HepG2 (cell line): ENCODE measurements at regions not wholly inside any gene's neighbourhood (a gene's known extent, or its start where the extent isn't known, plus 50 kb on each side); places are given as distances from the start of the nearest gene placed in this dataset.
"Not testable (repeated sequence)": the region's sequence is repeated elsewhere in the genome, so short reads cannot be mapped to it uniquely, and the experiment has no call there.

Experiments used
- ATAC-seq: fragments of 200-7000 bp; cut with Tn5 transposase; 3 replicates; pipeline ENCODE4 v1.9.1; 2020; ENCODE audit warnings: mild to moderate bottlenecking, moderate library complexity
- BruUV-seq: library from RNA; stranded (reverse); fragments of 400-500 nt; replicated peaks from 2 replicates; lab custom pipeline; 2021; lab: Mats Ljungman, UMichigan
- CTCF ChIA-PET: fragments of 300-600 bp; formaldehyde crosslinking; extraction: SDS; loops from one replicate; lab custom pipeline; 2021; ENCODE audit warnings: low total read pairs, inconsistent platforms, low intra/inter-chr PET ratio; lab: Yijun Ruan, JAX
- POLR2A ChIA-PET: fragments of 350-600 bp; sonication (Branson Sonifier 250); formaldehyde crosslinking; loops from one replicate; lab custom pipeline; 2020; ENCODE audit warnings: antibody characterized with exemption, inconsistent platforms; lab: Yijun Ruan, JAX
- DNase-seq: peaks from one replicate; pipeline ENCODE4 v3.0.0-alpha.2; 2015; ENCODE audit warnings: low spot score
- FAIRE-seq: peaks from 3 replicates; lab custom pipeline; 2011; peaks lifted over from hg19 to GRCh38; lab: Jason Lieb, UNC
- H2AFZ ChIP-seq: one replicate; pipeline ENCODE4 v1.6.1; 2011; ENCODE audit warnings: low read length, inconsistent platforms
- H3K27ac ChIP-seq: fragments of 300-600 bp; 3 replicates; pipeline ENCODE4 v1.8.0; 2011; ENCODE audit warnings: mixed run types, mild to moderate bottlenecking, mixed read lengths, low read length, inconsistent platforms; ENCODE audit not compliant: insufficient read depth; ENCODE audit errors: extremely low read length
- H3K27me3 ChIP-seq, 2 experiments: fragments of 200-600 bp in 1 of 2; 2 replicates in 1 of 2; 3 replicates in 1 of 2; pipeline versions ENCODE4 v1.6.0 to v1.8.0; 2011; ENCODE audit warnings: low read length in 2 of 2, mild to moderate bottlenecking in 2 of 2, moderate library complexity in 2 of 2, inconsistent platforms in 1 of 2; ENCODE audit not compliant: insufficient read depth in 2 of 2, control insufficient read depth in 1 of 2
- H3K36me3 ChIP-seq, 2 experiments: fragments of 200-600 bp in 1 of 2; replicated peaks in 1 of 2; 2 replicates in 1 of 2; 3 replicates in 1 of 2; pipeline versions ENCODE4 v1.5.1 to v1.8.0; 2011; ENCODE audit warnings: low read length in 2 of 2, inconsistent platforms in 1 of 2; ENCODE audit not compliant: insufficient read depth in 2 of 2, control insufficient read depth in 1 of 2
- H3K4me1 ChIP-seq: 2 replicates; pipeline ENCODE4 v1.5.1; 2012; ENCODE audit warnings: low read length, inconsistent platforms; ENCODE audit not compliant: insufficient read depth
- H3K4me2 ChIP-seq: 2 replicates; pipeline ENCODE4 v1.6.0; 2011; ENCODE audit warnings: low read depth, low read length, inconsistent platforms
- H3K4me3 ChIP-seq, 3 experiments: fragments of 200-600 bp in 1 of 3; sonication (generic), shearing (Covaris generic) in 1 of 3; replicated peaks in 1 of 3; 2 replicates each; pipeline ENCODE4 v1.5.1; 2011 to 2016; ENCODE audit warnings: low read length in 3 of 3, inconsistent platforms in 2 of 3, low read depth in 2 of 3, mild to moderate bottlenecking in 2 of 3, control low read depth in 1 of 3, mixed read lengths in 1 of 3; ENCODE audit not compliant: insufficient read depth in 1 of 3
- H3K79me2 ChIP-seq: one replicate; pipeline ENCODE4 v1.6.1; 2011; ENCODE audit warnings: low read length, inconsistent platforms; ENCODE audit not compliant: insufficient read depth
- H3K9ac ChIP-seq: 2 replicates; pipeline ENCODE4 v1.6.0; 2011; ENCODE audit warnings: mild to moderate bottlenecking, low read depth, low read length, inconsistent platforms; ENCODE audit not compliant: insufficient read depth
- H3K9me3 ChIP-seq: 2 replicates; pipeline ENCODE4 v1.5.1; 2012; ENCODE audit warnings: mild to moderate bottlenecking, low read length
- H4K20me1 ChIP-seq: 2 replicates; pipeline ENCODE4 v1.6.0; 2011; ENCODE audit warnings: inconsistent platforms, mild to moderate bottlenecking, low read length, moderate library complexity; ENCODE audit not compliant: insufficient read depth
- ETV5 ChIP-seq: IDR thresholded peaks from 2 replicates; pipeline ENCODE4 v1.6.1; 2018; ENCODE audit warnings: missing biosample characterization, missing genetic modification reagents, inconsistent platforms, borderline replicate concordance
- TBX2 ChIP-seq: sonication (generic); formaldehyde crosslinking; IDR thresholded peaks from 2 replicates; pipeline ENCODE4 v1.5.0; 2020; ENCODE audit warnings: missing genetic modification reagents, mild to moderate bottlenecking, borderline replicate concordance
- ZNF24 ChIP-seq: fragments of 450-650 bp; IDR thresholded peaks from 2 replicates; pipeline ENCODE4 v1.6.1; 2017; ENCODE audit warnings: antibody characterized with exemption, mild to moderate bottlenecking
- ZNF557 ChIP-seq: sonication (generic); formaldehyde crosslinking; IDR thresholded peaks from 2 replicates; pipeline ENCODE4 v1.4.0; 2020; ENCODE audit warnings: missing genetic modification reagents
- WGBS: methylation state at CpG from one replicate; pipeline ENCODE4 v1.1.6; 2017; ENCODE audit warnings: low lambda C conversion rate; 5-methylcytosine and 5-hydroxymethylcytosine counted together
- in situ Hi-C: cut with HindIII; loops from 2 replicates; pipeline ENCODE4 v1.10.0; 2017; ENCODE audit warnings: low pct_unique_long_range_greater_than_20kb; ENCODE audit not compliant: extremely low pct_ligation_motif_present
- intact Hi-C: fragments of 100-400 bp; cut with micrococcal nuclease; formaldehyde crosslinking; loops from one replicate; pipeline ENCODE4 v1.10.0; 2022; ENCODE audit not compliant: unreplicated experiment
- TF ChIP-seq, protein P1 (sequence below): fragments of 450-650 bp; IDR thresholded peaks from 2 replicates; pipeline ENCODE4 v1.6.1; 2016
- TF ChIP-seq, protein P2 (sequence below): sonication (generic); formaldehyde crosslinking; IDR thresholded peaks from 2 replicates; pipeline ENCODE4 v1.8.0; 2022; ENCODE audit warnings: mild to moderate bottlenecking, missing genetic modification reagents

DNA sequence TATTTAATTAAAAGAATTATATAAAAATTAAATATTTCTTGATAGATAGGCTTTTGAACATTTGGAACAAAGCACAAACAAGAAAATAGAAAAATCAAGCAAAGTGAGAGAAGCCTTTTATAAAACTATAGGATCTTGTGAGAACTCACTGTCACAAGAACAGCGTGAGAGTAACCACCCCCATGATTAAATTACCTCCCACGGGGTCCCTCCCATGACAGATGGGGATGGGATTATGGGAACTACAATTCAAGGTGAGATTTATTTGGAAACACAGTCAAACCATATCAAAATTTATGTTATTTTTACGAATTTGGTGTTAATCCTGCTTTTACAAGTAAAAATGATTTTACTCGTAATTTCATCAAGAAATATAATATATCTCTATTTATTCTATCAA, 1136.1 kb upstream of the POT1 start:
- no peaks in the 10 kb centered on the region for H3K36me3 ChIP-seq
- TF ChIP-seq ZNF24 (no peak), ZNF557 (no peak)
- H4K20me1 ChIP-seq = no peaks in the 10 kb centered on the region
- H3K79me2 ChIP-seq = no peaks in the 10 kb centered on the region
- H3K27me3 ChIP-seq = no peaks in the 10 kb centered on the region
- intact Hi-C loops = no loop called here
- no peak overlapping the region for H3K4me2 ChIP-seq
- DNase-seq (no peak), ATAC-seq (no peak), FAIRE-seq (no peak)
- in situ Hi-C loops = no loop called here
- H2AFZ ChIP-seq = no peak overlapping the region
- POLR2A ChIA-PET = no interaction called here
- no TSS peak for BruUV-seq
- peaks cover 56% of the 10 kb centered on the region for H3K9me3 ChIP-seq
- no peak overlapping the region for H3K27ac ChIP-seq
- no peaks in the 10 kb centered on the region for H3K4me1 ChIP-seq
- CTCF ChIA-PET = no interaction called here
- WGBS = 3% methylated on average over 4 of the region's 4 CpGs
- no peak overlapping the region for H3K4me3 ChIP-seq
- H3K9ac ChIP-seq = no peak overlapping the region

DNA sequence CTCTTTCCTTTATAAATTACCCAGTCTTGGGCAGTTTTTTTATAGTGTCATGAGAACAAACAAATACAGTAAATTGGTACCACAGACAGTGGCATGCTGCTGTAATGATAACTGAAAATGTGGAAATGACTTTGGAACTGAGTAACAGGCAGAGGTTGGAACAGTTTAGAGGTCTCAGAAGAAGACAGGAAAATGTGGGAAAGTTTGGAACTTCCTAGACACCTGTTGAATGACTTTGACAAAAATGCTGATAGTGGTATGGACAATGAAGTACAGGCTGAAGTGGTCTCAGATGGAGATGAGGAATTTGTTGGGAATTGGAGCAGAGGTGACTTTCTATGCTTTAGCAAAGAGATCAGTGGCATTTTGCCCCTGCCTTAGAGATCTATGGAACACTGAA, 1128.4 kb upstream of the POT1 start:
- H3K36me3 ChIP-seq = no peaks in the 10 kb centered on the region
- no peaks in the 10 kb centered on the region for H3K4me1 ChIP-seq
- H3K4me3 ChIP-seq = no peak overlapping the region
- CTCF ChIA-PET = no interaction called here
- no peak overlapping the region for H2AFZ ChIP-seq
- in situ Hi-C loops = no loop called here
- no peak for DNase-seq
- TF ChIP-seq, protein P1, sequence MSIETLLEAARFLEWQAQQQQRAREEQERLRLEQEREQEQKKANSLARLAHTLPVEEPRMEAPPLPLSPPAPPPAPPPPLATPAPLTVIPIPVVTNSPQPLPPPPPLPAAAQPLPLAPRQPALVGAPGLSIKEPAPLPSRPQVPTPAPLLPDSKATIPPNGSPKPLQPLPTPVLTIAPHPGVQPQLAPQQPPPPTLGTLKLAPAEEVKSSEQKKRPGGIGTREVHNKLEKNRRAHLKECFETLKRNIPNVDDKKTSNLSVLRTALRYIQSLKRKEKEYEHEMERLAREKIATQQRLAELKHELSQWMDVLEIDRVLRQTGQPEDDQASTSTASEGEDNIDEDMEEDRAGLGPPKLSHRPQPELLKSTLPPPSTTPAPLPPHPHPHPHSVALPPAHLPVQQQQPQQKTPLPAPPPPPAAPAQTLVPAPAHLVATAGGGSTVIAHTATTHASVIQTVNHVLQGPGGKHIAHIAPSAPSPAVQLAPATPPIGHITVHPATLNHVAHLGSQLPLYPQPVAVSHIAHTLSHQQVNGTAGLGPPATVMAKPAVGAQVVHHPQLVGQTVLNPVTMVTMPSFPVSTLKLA = no peak
- no peak for TF ChIP-seq TBX2
- no peak for TF ChIP-seq ETV5 (CRISPR knock-in tag)
- TF ChIP-seq, protein P2, sequence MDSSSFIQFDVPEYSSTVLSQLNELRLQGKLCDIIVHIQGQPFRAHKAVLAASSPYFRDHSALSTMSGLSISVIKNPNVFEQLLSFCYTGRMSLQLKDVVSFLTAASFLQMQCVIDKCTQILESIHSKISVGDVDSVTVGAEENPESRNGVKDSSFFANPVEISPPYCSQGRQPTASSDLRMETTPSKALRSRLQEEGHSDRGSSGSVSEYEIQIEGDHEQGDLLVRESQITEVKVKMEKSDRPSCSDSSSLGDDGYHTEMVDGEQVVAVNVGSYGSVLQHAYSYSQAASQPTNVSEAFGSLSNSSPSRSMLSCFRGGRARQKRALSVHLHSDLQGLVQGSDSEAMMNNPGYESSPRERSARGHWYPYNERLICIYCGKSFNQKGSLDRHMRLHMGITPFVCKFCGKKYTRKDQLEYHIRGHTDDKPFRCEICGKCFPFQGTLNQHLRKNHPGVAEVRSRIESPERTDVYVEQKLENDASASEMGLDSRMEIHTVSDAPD (CRISPR knock-in tag) = no peak
- TF ChIP-seq, all 625 proteins: peak for 0
- no peak for FAIRE-seq
- no peak for ATAC-seq
- no peaks in the 10 kb centered on the region for H3K27me3 ChIP-seq
- no peak overlapping the region for H3K27ac ChIP-seq
- H3K9me3 ChIP-seq = peaks cover 77% of the 10 kb centered on the region
- no peak overlapping the region for H3K9ac ChIP-seq
- H3K79me2 ChIP-seq = no peaks in the 10 kb centered on the region
- no peak overlapping the region for H3K4me2 ChIP-seq
- intact Hi-C loops = loop anchor here (5.0 kb wide), 1 partner anchor 884 kb away; no protein-coding TSS in a partner anchor
- BruUV-seq = no TSS peak
- POLR2A ChIA-PET = no interaction called here
- no peaks in the 10 kb centered on the region for H4K20me1 ChIP-seq

DNA sequence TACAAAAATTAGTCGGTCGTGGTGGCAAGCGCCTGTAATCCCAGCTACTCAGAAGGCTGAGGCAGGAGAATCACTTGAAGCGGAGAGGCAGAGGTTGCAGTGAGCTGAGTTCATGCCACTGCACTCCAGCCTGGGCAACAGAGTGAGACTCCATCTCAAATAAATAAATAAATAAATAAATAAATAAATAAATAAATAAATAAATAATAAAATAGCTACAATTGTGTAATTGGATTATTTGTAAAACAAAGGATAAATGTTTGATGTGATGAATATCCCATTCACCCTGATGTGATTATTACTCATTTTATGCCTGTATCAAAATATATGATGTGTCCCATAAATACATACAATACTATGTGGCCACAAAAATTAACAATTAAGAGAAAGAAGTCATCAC, 1127.0 kb upstream of the POT1 start:
- 59% methylated on average over 4 of the region's 4 CpGs for WGBS
- POLR2A ChIA-PET, H3K4me2 ChIP-seq, ATAC-seq, H3K27ac ChIP-seq, FAIRE-seq, CTCF ChIA-PET, H3K79me2 ChIP-seq, H3K4me1 ChIP-seq, H2AFZ ChIP-seq, in situ Hi-C loops, H3K27me3 ChIP-seq, BruUV-seq, DNase-seq, H3K4me3 ChIP-seq, H4K20me1 ChIP-seq, H3K9ac ChIP-seq, H3K36me3 ChIP-seq: not testable (repeated sequence)
- intact Hi-C loops = loop anchor here (5.0 kb wide), 1 partner anchor 886 kb away; no protein-coding TSS in a partner anchor
- peaks cover 77% of the 10 kb centered on the region for H3K9me3 ChIP-seq
